ENCODE measurements at regions not wholly inside any gene's neighbourhood (a gene's known extent, or its start where the extent isn't known, plus 50 kb on each side); places are given as distances from the start of the nearest gene placed in this dataset.

- TF ChIP-seq CTCF (IDR thresholded peaks at IDR 0.05; ENCODE audit: control insufficient read depth, extremely low read depth, insufficient read depth) = no peak
- DNase-seq (ENCODE audit: low read depth) = no peak
Measured at GRCh38 chr12:31843398-31844095, 114.7 kb upstream of the AMN1 start.

DNA sequence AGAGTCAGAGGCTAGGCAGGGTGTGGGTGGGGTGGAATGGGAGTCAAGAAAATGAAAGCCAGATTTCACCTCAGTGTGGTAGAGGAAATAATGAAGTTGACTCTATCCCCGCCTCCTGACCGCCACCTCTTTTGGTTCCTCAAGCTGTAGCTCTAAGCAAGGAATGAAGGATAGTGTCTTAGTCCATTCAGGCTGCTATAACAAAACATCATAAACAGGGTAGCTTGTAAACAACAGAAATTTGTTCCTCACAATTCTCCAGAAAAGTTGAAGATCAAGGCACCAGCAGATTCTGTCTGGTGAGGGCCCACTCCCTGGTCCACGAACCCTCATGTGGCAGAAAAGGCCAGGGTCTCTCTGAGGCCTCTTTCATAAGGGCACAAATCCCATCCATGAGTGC lies 109.1 kb upstream of the AMN1 start:
- TF ChIP-seq CTCF (IDR thresholded peaks at IDR 0.05; ENCODE audit: control insufficient read depth, extremely low read depth, insufficient read depth) = no peak
- DNase-seq (ENCODE audit: low read depth) = no peak
- H3K4me3 ChIP-seq (ENCODE audit: low read depth, low read length) = no peak overlapping the region

More at GRCh38 chr12:31843398-31844095, 114.7 kb upstream of the AMN1 start:
- no peak overlapping the region for H3K4me3 ChIP-seq (ENCODE audit: low read depth, low read length)

GRCh38 chr12:31835276-31835882 lies 106.6 kb upstream of the AMN1 start:
- DNase-seq (ENCODE audit: low read depth) = no peak
- no peak for TF ChIP-seq CTCF (IDR thresholded peaks at IDR 0.05; ENCODE audit: control insufficient read depth, extremely low read depth, insufficient read depth)
- no peak overlapping the region for H3K4me3 ChIP-seq (ENCODE audit: low read depth, low read length)

DNA sequence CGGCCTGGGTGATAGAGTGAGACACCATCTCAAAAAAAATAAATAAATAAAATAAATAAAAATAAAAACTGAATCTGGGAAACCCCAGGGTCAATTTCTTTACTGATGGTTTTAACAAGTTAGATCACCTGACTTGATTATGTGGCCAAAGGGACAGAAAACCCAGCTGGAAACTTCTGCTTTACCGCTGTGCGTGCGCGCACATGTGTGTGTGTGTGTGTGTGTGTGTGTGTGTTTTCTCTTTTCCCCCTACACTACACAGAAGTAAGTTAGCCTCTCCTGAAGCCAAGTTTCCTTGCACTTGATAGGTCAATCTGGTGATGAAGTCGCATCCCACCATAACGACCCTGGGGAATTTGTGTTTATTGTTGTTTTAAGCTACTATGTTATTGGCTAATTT lies 105.3 kb upstream of the AMN1 start:
- H3K4me3 ChIP-seq (ENCODE audit: low read depth, low read length) = no peak overlapping the region
- no peak for DNase-seq (ENCODE audit: low read depth)
- no peak for TF ChIP-seq CTCF (IDR thresholded peaks at IDR 0.05; ENCODE audit: control insufficient read depth, extremely low read depth, insufficient read depth)

DNA sequence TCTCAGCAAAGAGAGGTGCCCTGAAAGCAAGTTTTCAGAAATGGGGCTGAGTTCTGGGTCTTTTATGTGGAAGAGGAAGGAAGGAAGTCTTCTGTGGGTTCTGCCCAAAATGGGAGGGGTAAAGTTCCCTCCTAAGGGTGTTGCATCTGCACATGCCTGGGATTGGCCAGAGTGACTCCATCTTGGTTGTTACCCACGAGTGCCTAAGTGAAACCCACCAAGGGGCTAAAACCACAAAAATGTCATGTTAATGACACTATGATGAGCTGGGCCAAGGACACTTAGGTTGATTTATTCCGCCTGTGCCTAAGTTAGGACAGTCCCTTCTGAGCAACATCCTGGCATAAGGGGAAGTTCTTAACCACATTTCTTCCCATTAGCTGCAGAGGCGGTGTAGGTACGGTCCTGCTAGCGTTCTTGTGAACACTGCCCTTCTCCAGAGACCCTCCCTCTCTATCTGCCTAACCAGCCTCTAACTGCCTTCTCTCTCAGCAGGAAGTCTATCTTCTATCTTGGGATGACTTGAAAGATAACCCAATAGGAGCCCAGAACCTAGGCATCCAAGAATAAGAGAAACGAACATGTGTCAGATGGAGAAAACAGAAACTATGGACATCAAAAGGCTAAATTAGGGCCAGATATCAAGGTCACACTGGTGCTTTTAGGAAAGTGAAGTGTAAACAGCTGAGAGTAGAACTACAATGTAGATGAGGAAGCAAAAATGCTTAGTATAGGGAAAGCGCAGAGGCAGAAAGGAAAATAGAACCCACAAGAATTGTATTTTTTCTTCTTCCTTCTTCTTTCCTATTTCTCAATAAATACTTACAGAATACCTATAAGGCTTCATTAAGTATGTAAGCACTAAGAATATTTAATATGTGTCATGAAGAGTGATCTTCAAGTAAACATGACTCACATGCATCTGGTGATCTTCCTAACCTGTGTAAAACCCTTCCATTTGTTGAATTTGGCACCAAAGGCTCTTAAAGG lies 104.2 kb upstream of the AMN1 start:
- H3K4me3 ChIP-seq (ENCODE audit: low read depth, low read length) = no peak overlapping the region
- no peak for DNase-seq (ENCODE audit: low read depth)
- TF ChIP-seq CTCF (IDR thresholded peaks at IDR 0.05; ENCODE audit: control insufficient read depth, extremely low read depth, insufficient read depth) = no peak

DNA sequence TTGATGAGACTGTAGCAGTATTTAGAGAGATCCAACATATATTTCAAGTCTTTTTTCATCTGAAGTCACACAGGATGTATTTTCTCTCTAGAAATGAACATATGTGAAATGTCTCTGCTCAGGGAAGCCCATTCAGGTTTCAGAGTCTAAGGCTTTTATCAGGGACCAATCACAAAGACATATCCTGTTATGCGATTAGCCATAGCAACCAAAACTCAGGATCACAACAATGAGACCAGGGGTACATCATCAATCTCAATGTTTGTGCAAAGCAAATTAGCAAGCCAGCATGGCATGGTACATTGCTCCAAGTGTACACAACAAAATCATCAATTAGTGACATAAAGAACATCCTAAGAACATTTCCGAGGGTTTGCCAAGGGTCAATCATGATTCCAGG lies 99.2 kb upstream of the AMN1 start:
- no peak for DNase-seq (ENCODE audit: low read depth)
- TF ChIP-seq CTCF (IDR thresholded peaks at IDR 0.05; ENCODE audit: control insufficient read depth, extremely low read depth, insufficient read depth) = no peak
- H3K4me3 ChIP-seq (ENCODE audit: low read depth, low read length) = no peak overlapping the region
